NCI-H2171 (cell line): ENCODE measurements at regions not wholly inside any gene's neighbourhood (a gene's known extent, or its start where the extent isn't known, plus 50 kb on each side); places are given as distances from the start of the nearest gene placed in this dataset.
A peak's percentile ranks its signal among the peaks of the same experiment; 100 is the strongest.

ENCODE experiments used
- DNase-seq: peaks from one replicate; lab custom pipeline; 2025; lab: John Stamatoyannopoulos, UW

DNA sequence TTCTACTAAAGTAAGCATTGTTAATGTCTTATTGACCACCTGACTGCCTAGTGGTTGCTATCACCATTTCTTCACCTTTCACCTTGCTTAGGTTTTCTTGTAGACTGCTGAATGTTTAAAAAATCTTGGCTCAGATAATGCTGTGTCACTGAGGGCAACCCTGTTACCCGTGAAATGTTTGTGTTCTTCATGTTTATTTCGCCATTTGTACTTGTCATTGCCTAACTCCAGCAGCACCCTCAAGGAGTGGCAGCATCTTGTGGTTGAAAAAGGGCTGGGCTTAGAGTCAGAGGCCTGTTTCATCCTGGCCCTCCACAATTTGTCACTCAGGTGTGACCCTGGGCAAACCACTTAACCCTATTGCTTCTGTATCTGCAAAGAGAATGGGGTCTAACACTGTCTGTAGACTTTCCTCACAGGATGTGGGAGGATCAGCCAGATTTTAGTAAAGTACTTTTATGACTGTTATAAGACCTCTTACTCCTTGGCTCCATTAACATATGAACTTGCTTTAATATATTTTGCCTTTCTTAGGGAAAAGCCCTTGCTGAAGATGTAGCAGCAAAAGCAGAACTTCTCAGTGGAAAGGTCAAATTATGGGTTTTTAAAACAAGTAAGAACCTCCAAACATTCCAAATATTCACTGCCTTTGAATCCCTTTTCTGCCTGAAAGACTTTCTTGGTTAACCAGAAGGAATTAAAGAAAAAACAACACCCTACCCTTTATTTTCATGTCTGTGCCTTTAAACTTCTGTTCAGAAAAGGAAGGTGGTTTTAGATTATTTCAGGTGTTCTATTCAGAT is 154.5 kb upstream of the C11orf87 start:
- no peak for DNase-seq

DNA sequence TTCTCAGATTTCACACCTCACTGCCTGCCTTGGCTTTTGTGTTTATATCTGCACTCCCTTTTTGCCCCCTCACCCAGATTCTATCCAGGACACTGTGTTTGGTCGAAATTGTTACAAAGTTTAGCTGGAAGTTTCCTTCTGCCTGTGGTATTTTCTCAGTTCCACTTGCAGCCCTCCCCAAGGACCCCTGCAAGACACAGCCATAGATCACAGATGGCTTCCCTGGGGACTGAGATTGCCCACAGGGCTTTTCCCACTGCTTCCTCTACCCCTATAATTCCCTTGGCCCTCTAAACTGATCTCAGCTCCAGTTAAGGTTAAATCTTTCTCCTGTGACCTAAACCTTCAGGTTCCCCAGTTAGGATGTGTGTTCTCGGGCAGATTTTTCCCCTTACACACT is 146.1 kb upstream of the C11orf87 start:
- no peak for DNase-seq

DNA sequence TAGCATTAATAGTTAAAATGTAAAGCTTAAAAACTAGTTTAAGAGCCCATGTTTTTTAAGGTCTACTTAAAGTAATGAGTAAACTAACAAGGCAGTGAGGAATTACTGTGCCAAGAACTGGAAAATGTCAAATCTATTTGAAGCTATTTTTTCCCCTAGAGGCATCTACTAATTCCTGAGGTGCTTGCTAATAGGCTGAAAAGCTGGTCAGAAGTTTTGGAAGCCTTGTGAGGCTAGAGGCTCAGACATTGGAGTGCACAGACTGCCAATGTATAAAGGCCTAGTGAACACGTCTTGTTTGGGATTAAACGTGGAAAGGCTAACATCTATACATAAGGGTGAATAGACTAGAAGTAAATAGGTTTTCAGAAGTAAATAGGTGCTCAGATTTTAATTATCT is 136.5 kb upstream of the C11orf87 start:
- DNase-seq = no peak

DNA sequence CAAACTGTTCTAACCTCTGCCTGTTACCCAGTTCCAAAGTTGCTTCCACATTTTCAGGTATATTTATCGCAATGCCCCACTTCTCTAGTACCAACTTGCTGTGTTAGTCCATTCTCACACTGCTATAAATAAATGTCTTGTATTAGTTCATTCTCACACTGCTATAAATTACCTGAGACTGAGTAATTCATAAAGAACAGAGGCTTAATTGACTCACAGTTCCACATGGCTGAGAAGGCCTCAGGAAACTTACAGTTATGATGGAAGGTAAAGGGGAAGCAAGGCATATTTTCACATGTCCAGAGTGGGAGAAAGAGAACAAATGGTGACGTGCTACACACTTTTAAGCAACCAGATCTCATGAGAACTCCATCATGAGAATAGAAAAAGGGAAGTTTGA is 130.4 kb upstream of the C11orf87 start:
- DNase-seq = no peak

DNA sequence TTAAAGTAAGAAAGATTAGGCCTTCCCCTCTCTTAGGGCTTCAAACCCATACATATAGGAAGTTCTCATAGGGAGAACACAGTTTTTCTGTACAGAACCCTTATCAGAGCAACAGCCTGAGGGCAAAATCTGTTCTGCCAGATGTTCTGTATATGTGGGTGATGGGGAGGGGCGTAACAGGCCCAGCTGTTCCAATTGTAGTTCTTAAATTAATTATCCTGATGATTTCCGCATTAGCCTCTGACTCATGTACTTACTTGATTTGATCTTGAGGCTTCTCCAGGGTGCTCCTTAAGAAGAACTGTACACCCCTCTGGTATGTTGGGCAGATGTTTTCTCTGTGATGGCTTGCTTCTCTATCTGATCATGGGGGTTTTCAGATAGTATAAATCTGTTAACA is 123.1 kb upstream of the C11orf87 start:
- DNase-seq = no peak

DNA sequence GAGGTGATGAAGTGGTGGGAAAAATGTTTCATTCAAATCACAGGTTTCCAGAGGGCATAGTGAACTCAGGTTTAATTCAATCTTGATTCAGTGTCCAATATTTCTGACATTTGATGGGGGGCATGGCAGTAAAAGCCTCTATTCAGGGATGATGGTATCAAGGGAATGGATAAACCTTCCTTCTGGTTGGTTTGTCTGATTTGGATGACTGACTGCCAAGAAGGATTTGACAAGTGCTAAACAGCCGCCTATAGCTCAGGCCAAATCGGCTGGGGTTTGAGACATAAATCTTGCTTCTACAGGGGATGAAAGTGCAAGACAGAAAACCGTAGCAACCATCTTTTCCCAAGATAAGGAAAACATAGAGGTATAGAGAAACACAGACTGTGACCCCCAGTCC is 121.8 kb upstream of the C11orf87 start:
- DNase-seq = no peak

DNA sequence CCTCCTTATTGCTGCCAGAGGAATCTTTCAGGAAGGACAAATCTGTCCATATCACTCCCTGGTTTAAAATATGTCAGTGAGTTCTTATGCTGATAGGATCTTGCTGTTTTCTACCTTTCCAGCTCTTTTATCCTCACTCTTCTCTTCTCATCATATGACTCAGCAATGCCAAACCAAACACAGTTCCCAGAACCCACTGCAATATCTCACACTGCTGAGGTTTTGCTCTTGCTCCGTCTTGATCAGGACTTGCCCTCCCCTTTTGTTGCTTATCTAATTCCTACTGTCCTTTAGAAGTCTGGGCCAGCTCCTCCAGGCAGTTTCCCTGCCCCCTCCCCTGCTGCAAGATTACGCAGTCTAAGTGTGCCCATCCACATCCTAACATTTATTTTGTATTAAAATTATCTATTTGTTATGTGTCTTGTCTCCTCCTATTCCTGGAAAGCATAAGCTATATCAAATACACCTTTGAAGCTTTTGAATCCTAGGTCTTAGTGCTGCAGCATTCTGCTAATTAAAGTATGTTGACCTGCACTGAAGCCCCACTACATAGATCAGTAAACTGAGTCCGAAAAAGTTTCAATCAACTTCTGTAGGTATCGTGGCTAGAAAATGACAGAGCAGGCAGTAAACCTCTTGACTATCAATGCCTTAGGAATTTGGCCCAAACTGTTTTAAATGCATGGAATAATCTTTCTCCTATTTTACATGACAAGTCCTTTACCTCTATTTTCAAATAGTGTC is 119.2 kb upstream of the C11orf87 start:
- no peak for DNase-seq

DNA sequence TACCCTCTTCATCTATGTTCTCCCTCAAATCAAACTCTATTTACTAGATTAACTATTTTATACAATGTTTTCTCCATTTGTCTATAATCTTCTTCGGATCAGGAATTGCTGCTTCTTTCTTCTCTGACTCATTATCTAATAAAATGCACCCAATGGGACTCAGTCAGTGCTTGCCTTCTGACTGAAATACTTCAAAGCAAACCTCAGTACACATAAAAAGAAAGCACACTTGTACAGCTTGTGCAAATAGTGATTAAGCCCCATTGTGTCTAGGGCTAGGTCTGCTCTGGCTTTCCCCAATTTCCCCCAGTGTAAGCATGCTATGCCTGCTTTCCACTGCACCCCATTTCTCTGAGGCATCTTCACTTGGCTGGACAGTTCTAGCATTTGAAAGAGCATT is 118.6 kb upstream of the C11orf87 start:
- no peak for DNase-seq

DNA sequence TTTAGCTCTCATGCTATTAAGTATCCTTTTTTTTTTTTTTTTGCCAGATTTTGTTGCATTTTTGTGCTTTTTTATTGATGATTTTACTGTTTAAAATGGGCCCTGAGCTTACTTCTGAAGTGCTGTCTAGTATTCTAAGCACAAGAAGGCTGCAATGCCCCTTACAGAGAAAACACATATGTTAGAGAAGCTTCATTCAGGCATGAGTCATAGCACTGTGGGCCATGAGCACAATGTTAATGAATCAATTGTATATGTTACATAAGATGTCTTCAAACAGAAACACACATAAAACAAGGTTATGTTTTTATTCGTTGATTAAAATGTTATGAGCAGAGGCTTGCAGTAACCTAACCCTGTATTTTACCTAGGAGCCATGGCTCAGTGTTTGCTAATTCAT is 117.8 kb upstream of the C11orf87 start:
- DNase-seq = no peak

DNA sequence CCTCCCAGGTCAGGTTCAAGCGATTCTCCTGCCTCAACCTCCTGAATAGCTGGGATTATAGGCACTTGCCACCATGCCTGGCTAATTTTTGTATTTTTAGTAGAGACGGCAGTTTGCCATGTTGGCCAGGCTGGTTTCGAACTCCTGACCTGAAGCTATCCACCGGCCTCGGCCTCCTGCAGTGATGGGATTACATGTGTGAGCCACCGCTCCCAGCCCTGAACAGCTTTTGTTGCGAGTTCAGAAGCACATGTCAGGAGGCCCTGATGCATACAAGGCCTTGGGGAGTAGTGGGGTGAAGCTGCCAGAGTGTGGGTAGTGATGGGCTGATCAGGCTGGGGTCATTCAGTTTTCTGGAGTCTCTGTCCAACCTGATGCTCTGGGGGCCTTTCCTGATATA is 117.0 kb upstream of the C11orf87 start:
- DNase-seq = no peak

DNA sequence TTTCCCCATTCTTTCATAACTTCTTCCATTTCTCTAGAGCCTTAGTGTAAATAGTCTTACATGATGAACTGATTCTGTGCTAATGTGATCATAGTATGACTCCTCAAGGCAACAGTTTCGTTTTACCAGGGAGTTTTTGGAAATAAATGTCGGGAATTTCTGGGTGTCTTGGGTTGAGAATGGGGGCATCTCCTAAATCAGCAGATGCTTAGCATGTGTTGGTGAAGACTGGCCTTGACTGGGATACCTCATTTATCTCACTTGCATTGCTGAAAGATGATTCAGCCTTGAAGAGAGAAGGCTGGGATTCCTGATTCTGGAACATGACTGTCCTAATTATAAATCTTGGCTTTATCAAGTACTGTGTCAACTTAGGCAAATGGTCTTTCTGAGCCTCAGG is 115.7 kb upstream of the C11orf87 start:
- no peak for DNase-seq

DNA sequence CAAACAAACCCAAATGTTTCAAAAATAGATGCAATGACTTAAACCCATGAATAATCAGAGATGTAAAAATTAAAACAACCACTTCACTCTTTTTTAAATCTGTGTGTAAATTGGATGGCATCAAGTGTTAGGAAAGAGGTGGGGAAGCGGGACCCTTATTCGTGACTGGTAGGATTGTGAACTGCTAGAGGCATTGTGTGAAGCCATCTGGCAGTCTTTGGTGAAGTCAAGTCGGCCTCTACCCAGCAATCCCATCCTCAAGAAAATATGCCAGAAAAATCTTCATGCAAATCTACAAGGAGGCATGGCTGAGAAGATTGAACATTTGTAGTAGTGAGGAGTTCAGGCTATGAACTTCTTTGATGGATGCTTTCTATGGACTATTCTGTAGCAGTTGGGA is 114.6 kb upstream of the C11orf87 start:
- DNase-seq = no peak

DNA sequence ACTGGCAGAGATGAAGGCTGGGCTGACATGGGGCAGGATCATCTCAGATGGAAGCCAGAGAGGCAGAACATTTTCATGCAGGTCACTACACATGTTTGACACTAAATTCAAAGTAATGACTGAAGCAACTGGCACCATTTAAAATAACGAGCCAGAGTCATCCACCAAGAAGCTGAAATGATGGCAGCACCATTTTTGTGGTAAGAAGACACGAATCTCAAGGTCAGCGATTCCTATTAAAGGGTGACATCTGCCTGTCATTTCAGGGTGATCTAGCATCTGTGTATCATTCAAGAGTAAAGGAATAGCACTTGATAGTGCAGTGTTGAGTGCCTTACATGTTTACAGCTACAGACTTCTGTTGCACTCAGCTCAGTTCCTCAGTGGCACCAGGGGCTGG is 113.4 kb upstream of the C11orf87 start:
- peak; percentile 43 for DNase-seq

DNA sequence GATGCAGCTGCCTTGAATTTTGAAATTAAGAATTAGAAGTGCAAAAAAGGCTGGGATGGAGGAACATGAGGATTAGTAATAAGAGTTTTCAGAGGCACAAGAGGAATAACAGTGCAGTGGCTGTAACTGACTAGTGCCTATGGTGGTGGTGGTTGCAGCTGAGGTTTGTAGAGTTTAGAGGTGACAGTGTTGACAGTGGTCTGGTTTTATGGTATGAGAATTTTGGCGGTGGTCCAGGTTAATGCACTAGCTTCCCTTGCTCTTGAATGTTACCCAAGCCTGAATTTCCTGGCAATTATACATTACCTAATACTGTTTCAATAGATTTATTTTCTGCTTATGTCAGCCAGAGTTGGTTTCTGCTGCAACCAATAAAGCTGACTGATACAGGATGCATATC is 112.8 kb upstream of the C11orf87 start:
- peak; percentile 26 for DNase-seq

DNA sequence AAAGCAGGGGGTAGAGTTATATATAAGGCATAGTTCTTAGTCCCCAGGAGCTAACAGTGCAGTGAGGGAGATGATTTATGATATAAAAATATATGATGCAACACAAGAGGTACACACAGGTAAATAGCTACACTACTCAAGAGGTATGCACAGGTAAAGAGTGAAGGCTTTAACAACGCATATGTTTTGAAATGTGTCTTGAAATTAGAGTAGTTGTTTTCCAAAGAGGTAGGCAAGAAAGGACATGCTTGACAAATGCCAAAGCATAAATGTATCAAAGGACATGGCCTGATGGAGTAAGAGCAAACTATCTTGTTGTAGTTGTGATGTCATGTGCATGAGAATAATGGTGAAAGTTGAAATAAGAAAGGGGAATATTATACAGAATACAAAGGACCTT is 104.3 kb upstream of the C11orf87 start:
- DNase-seq = no peak

DNA sequence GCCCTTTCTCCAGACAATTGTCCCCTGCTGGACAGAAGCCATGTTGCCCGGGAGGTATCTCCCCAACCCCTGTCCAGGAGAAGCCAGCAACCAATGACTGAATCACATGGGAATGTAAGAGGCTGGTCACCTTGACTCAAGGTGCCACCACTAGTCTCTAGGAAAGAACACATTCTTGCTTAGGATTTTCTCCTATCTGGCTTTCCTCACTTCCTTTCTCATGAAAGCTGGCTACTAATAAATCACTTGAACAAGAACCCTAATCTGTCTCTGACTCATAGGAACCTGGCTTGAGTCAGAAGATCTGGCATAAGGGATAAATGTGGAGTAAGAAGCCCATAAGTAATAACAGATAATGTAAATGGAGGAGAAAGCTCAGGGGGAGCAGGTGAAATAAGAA is 101.4 kb upstream of the C11orf87 start:
- DNase-seq = no peak

DNA sequence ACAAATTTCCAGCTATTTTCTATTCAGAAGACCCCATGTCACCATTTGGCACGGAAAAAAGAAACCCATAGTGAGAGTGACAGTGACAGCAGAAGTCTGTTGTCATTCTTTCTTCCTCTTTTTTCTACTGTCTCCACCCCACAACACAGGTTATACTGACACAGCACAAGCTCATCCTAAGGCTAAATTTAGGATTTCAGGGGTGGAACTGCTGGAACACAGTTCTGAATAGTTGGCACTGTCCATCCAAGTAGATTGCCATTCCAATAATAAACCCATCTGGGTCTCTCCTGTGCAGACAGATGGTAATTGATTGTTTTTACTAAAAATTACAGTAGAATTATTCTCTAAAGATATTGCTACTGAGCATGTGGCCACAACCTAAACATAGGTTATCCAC is 95.2 kb upstream of the C11orf87 start:
- DNase-seq = no peak

DNA sequence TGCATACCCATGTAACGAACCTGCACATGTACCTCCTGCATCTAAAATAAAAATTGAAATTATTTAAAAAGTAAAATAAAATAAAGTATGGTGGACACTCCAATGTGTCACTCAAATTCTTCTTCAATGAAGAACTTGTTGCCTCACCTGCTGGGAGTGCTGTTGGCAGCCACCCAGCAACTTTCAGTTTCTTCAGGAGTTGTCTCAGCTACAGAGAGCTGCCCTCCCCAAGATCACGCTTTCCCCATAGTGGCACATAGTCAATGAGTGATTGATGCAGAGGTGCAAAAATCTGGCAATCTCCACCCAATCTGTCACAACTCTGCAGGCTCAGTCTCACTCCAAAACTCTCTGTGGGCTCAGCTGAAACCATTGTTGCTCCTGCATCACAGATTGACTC is 92.3 kb upstream of the C11orf87 start:
- no peak for DNase-seq

DNA sequence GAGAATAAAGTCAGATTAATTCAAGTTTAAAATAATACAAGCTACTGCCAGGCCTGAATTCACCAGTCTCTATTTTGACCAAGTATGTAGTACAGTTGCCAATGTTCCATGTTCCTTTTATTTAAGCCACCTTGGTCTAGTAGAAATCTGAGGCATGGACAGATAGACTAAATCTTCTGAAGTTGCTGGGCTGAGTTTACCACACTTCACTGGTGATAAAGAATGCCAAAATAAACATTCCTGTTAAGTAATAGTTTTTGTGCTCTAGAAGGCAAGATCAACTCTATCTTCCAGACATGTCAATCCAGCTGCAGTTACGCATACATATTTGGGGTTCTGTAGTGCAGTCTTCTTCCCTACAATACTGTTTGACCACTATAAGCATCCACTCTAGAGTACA is 83.9 kb upstream of the C11orf87 start:
- no peak for DNase-seq

DNA sequence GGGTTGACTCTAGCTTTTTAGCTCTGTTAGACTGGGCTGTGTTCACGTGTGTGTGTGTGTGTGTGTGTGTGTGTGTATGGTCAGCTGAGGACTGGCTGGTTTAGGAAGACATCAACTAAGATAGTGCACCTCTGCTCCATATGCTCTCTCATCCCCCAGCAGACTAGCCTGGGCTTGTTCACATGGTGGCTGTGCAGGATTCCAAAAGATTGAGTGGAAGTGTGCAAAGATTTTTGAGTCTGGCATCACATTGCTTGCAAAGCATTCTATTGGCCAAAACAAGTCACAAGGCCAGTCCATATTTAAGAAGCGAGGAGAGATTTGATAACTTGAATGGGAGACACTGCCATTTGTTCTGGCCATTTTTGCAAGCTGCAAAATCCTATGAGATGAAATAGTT is 79.7 kb upstream of the C11orf87 start:
- no peak for DNase-seq

DNA sequence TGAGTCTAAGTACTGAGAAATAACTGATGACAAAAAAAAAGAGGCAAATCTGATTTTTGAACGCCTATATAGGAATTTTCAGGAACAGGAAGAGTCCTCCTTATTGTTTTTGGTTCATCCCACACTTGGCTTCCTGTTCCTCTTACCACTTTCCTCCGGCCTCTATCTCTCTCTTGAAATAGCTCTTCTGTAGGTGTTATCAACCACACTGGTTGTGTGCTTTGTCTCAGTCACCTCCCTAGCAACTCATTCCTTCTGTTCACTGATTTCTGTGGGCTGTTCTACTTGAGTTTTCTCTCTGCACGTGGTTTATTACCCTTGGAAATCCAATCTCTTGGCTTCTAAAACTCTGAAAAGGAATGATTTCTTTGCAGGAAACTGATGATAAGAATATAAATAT is 78.7 kb upstream of the C11orf87 start:
- DNase-seq = no peak

DNA sequence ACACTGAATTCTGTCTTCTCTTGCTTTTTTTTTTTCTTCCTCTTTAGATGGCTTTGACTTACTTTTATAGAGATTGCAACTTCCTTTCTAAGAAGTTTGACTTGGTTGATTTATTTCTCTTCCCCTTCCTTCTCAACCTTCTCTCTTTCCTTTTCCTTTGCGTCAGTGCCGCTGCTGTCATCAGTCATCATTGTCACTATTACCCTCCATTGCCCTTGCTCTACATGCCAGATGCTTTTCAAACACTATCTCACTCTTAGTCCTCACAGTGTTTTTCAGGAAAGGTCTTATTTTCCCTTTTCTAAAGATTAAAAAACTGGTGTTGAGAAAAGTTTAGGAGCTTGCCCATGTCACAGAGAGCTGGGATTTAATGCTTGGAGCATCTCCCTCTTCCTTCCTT is 74.7 kb upstream of the C11orf87 start:
- DNase-seq = no peak

DNA sequence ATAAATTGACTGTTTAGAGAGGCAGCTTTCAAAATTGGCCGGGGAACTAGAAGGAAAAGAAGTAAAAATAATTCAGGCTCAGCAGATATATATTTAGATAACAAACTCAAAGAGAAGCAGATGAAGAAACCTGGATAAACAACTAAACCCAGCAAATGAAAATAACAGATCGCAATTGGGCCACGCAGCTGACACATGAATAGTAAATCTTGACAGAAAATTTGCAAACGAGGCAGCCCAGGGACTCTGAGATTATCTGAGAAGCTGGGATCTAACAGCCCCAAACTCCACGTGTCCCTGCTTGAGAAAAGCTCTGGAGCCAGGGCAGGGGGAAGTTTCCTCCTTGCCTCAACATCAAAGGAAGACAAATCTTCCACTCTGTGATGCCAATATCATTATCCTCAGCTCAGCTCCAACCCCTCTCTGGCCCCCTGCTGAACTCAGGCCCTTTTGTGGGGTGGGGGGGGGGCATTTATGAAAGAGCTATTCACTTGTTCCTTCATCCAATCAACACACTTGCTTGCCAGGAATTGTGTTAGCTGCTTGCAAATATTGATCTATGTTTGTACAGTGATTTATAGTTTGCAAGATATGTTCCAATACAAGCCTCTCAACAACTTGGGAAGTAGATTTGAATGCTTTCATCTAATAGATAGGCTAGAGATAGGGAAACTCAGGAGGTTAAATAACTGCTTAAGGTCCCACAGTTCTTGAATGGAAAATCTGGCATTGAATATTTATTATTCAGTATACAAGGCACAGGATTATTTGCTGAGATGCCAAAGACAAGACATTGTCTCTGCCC is 72.5 kb upstream of the C11orf87 start:
- DNase-seq = no peak
